Inflammatory macrophage treated with lipopolysaccharide for 4 hours (primary cell): ENCODE measurements at regions not wholly inside any gene's neighbourhood (a gene's known extent, or its start where the extent isn't known, plus 50 kb on each side); places are given as distances from the start of the nearest gene placed in this dataset.

ENCODE experiments used
- DNase-seq: peaks from one replicate; pipeline ENCODE4 v3.0.0-alpha.2; 2020

GRCh38 chr5:93048858-93049257 is 532.2 kb downstream of the NR2F1-AS1 start:
- no peak for DNase-seq

- no peak for DNase-seq
Measured at GRCh38 chr5:93044859-93045666, 536.0 kb downstream of the NR2F1-AS1 start.

GRCh38 chr5:93039888-93040287 is 541.1 kb downstream of the NR2F1-AS1 start:
- DNase-seq, result no peak

- no peak for DNase-seq
Measured at GRCh38 chr5:93034621-93035590, 546.1 kb downstream of the NR2F1-AS1 start.

GRCh38 chr5:93022796-93023447 is 558.1 kb downstream of the NR2F1-AS1 start:
- no peak for DNase-seq

GRCh38 chr5:93022211-93022610 is 558.8 kb downstream of the NR2F1-AS1 start:
- DNase-seq, result no peak

GRCh38 chr5:93019896-93020295 is 561.1 kb downstream of the NR2F1-AS1 start:
- no peak for DNase-seq

GRCh38 chr5:93018461-93018860 is 562.6 kb downstream of the NR2F1-AS1 start:
- no peak for DNase-seq

- DNase-seq, result no peak
Measured at GRCh38 chr5:93017849-93018248, 563.2 kb downstream of the NR2F1-AS1 start.

GRCh38 chr5:93017376-93017775 is 563.6 kb downstream of the NR2F1-AS1 start:
- no peak for DNase-seq

- no peak for DNase-seq
Measured at GRCh38 chr5:93010616-93011015, 570.4 kb downstream of the NR2F1-AS1 start.

- DNase-seq, result no peak
Measured at GRCh38 chr5:93010037-93010436, 571.0 kb downstream of the NR2F1-AS1 start.

GRCh38 chr5:93008502-93009207 is 572.4 kb downstream of the NR2F1-AS1 start:
- no peak for DNase-seq

GRCh38 chr5:93006915-93007314 is 574.1 kb downstream of the NR2F1-AS1 start:
- DNase-seq, result no peak

- no peak for DNase-seq
Measured at GRCh38 chr5:92998456-92998855, 582.6 kb downstream of the NR2F1-AS1 start.

- DNase-seq, result no peak
Measured at GRCh38 chr5:92994392-92994791, 586.6 kb downstream of the NR2F1-AS1 start.

- no peak for DNase-seq
Measured at GRCh38 chr5:92992073-92992472, 588.9 kb downstream of the NR2F1-AS1 start.

GRCh38 chr5:92991581-92992067 is 589.4 kb downstream of the NR2F1-AS1 start:
- no peak for DNase-seq

GRCh38 chr5:92990771-92991170 is 590.2 kb downstream of the NR2F1-AS1 start:
- DNase-seq, result no peak

GRCh38 chr5:92981001-92981400 is 600.0 kb downstream of the NR2F1-AS1 start:
- DNase-seq, result no peak

GRCh38 chr5:92980491-92980890 is 600.5 kb downstream of the NR2F1-AS1 start:
- DNase-seq, result no peak

GRCh38 chr5:92979716-92980115 is 601.3 kb downstream of the NR2F1-AS1 start:
- no peak for DNase-seq
